Fibroblast of the conjunctiva (primary cell): ENCODE measurements at regions not wholly inside any gene's neighbourhood (a gene's known extent, or its start where the extent isn't known, plus 50 kb on each side); places are given as distances from the start of the nearest gene placed in this dataset.

ENCODE experiments used
- DNase-seq: peaks from one replicate; pipeline ENCODE4 v3.0.0-alpha.2; 2010; ENCODE audit warnings: low read depth

GRCh38 chr4:160848489-160848888 lies 1315.3 kb downstream of the FSTL5 start:
- DNase-seq, result no peak

GRCh38 chr4:160848901-160849760 lies 1314.7 kb downstream of the FSTL5 start:
- no peak for DNase-seq

GRCh38 chr4:160864253-160864652 lies 1299.5 kb downstream of the FSTL5 start:
- DNase-seq, result no peak

DNA sequence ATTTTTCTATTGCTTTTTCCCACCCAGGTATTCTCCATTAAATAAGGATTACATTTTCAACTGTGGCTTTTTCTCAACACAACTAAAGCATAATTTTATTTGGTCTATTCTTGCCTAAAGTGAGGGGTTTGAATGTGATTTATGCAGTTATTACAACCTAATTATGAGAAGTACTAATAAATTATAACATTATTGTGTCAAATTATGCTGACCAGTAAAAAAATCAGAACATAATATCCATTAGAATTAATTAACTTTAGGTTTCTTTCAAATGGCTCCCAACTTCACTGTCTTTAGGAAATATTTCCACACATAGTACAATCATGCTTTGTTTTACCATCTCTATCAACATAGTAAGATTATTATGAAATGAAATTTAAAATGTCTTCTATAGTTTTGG lies 1293.9 kb downstream of the FSTL5 start:
- no peak for DNase-seq

DNA sequence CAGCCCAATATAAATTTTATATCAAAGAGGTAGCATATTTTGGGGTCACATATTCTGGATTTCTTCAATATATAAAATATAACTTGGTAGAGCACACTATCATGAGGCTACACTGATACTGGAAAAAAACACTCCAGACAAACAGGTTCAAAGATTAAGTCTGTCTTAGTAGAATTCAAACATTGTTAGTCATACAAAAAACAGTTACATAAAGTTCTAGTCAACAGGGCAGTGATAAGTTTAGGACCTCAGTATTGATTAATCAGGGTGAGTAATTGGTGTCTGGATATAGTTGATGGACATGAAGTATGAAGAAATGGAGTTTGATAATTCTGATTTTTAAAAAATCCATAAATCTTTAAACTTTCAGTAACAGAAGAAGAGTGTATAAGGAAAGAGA lies 1291.3 kb downstream of the FSTL5 start:
- no peak for DNase-seq

- DNase-seq, result no peak
Measured at GRCh38 chr4:160877087-160877790, 1286.6 kb downstream of the FSTL5 start.

DNA sequence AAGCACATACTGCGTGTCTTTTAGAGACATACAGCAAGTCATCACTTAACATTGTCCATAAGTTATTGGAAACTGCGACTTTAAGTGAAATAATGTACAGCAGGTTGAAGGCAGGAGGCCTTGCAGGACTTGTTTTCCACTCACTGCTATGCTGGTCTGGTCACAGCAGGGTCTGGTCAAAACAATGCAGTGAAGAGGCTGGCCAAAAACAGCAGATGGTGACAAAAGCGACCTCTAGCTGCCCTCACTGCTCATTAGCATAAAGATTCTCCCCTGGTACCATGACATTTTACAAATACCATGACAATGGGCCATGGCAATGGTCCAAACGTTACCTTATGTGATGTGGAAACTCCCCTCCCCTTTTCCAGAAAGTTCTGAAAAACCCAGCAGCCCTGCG lies 1283.6 kb downstream of the FSTL5 start:
- no peak for DNase-seq

DNA sequence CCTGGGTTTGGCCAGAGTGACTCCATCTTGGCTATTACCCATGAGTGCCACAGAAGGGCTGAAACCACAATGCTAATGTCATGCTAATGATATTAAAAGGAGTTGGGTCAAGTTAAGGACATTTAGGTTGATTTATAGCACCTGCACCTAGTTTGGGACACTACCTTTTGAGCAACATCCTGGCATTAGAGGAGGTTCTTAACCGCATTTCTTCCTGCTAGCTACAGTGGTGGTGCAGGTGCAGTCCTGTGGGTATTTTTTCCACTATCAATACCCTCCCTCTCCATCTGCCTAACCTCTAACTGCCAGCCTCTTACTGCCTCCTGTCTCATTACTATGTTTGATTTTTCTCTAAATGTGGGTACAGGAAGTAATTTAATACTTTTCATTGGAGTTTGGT lies 1276.1 kb downstream of the FSTL5 start:
- DNase-seq, result no peak

DNA sequence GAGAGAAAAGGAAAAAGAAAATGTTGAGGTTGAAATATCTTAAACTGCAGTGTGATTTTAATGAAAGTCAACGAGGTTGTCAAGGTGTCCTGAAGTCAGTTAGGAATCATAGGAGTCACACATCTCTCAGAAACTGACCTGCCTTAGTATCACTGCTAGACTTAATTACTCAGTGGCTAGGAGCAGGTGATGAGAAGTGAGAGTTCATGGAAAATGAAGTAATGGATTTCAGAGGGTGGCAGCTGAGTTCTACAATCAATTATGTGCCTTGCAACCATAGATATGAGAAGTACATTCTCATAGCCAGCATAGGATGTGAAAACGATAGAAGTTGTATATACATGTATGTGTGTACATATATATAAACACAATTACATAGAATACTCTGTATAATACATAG lies 1269.7 kb downstream of the FSTL5 start:
- DNase-seq, result no peak

DNA sequence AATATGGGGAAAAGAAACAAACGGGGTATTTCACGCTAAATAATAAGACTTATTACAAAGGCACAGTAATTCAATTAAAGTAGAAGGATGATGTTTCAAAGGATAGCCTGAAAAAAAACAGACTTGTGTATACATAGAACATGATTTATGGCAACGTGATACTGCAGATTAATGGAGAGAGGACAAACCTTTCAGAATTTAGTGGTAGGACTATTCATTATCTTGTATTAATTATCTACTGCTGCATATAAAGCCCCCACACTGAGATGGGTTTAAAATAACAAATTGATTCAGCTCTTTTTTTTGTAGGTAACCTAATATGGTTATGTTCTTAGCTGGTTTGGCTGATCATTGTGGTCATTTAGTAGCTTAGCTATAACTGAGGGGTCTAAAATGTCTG lies 1269.0 kb downstream of the FSTL5 start:
- DNase-seq, result no peak

DNA sequence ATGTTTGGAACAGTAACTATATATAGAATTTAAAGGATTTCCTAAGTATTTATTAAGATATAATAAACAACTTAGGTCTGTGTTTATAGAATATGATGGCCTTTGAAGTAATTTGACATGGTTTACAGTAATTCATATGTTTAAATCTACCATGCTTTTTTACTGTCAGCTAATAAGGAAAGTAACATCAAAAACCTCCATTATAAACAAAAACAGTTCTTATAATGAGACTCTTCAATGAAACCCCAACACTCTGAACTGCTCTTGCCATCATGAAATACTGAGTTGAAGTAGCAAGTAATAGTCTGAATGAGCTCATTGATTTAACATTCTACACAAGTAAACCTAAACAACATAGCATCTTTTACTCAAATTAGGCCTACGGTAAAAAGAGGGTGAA lies 1236.5 kb downstream of the FSTL5 start:
- DNase-seq, result no peak

- no peak for DNase-seq
Measured at GRCh38 chr4:160928482-160928881, 1235.3 kb downstream of the FSTL5 start.

DNA sequence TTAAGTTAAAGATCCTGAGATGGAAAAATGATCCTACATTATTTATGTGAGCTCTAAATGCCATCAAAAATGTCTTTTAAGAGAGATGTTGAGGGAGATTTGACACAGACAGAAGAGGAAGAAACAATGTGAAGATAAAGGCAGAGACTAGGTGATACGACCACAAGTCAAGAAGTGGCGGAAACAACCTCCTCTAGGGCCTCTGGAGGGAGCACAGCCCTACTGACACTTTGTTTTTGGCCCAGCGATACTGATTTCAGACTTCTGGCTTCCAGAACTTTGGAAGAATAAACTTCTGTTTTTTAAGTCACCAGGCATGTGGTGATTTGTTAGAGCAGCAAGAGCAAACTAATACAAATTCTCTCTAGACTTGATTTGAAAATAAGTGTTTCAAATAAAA lies 1216.1 kb downstream of the FSTL5 start:
- DNase-seq, result no peak

DNA sequence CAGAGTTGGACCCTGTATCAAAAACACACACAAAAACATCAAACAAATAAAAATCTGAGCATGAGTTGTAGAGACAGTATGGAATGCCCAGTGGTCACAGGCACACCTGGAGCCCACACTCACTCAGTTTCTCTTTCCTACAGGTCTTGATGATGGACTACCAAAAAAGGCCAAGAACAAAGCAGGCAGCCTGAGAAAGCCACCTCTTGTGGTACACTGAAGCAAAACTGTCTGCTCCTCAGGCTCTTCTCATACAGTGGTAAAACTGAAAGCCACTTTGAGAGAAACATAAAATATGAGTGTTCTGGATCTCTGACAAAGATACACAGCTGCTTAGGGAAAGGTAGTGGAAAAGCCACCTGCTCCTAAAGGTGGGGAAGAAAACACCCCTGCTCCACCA lies 1206.9 kb downstream of the FSTL5 start:
- DNase-seq, result no peak

DNA sequence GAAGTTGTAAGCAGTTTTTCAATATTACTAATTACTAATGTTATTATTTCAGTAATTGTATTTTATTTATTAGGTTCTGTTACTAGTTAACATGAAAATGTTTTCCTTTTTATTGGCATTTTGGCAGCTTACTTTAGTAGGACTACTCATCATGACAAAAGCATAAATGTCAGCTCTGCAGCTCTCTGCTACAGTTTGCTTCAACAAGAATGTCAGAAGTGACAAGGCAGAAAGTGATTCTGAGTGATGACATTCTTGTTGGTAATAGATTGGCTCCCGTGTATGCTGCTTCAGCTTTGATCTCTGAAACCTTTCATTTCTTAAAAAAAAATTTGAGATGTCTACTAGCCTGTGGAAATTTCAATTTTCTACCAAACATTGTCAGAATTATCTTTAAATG lies 1193.9 kb downstream of the FSTL5 start:
- DNase-seq, result no peak

DNA sequence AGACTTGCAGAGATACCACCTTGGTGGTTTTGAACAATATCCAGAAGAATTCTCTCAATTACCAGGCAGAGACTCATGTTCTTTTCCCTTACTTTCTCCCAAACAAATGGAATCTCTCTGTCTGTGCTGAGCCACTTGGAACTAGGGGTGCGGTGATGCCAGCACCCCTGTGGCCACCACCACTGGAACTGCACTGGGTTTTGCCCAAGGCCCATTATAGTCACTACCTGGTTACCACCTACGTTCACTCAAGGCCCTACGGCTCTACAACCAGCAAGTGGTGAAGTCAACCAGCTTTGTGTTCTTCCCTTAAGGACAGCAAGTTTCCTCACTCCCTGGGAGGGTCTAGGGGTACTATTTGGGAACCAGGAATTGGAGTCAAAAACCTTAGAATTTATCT lies 1183.7 kb downstream of the FSTL5 start:
- DNase-seq, result no peak

GRCh38 chr4:160981083-160981482 lies 1182.7 kb downstream of the FSTL5 start:
- no peak for DNase-seq

DNA sequence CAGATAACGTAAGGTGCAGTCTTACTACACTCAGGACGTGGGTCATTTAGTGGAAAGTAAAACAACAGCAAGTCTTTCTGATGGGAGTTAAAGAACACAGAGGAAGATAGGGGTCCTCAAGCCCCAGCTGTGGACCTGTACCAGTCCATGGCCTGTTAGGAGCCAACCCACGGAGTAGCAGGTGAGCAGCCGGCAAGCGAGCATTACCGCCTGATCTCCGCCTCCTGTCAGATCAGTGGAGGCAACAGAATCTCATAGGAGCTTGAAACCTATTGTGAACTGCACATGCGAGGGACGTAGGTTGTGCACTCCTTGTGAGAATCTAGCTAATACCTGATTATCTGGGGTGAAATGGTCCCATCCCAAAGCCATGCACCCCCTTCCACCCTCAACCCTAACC lies 1180.8 kb downstream of the FSTL5 start:
- DNase-seq, result no peak

DNA sequence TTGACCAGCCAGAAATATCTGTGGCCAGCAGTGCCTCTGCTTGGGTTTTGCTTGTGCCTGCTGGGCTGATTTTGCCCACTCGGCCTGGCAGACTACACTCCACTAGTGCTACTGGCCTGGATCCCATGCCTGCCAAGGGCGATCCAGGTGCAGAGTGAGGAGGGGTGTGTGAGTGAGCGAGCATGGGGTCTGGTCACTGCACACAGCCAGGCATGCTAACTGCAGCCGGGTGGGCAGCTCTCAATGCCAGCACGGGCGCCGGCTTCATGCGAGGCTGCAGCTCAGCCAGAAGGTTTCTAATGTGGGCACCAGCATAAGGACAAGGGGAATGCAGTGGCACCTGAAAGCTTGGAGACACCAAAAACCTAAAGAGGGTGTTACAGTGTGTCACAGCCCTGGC lies 1161.4 kb downstream of the FSTL5 start:
- DNase-seq, result no peak

DNA sequence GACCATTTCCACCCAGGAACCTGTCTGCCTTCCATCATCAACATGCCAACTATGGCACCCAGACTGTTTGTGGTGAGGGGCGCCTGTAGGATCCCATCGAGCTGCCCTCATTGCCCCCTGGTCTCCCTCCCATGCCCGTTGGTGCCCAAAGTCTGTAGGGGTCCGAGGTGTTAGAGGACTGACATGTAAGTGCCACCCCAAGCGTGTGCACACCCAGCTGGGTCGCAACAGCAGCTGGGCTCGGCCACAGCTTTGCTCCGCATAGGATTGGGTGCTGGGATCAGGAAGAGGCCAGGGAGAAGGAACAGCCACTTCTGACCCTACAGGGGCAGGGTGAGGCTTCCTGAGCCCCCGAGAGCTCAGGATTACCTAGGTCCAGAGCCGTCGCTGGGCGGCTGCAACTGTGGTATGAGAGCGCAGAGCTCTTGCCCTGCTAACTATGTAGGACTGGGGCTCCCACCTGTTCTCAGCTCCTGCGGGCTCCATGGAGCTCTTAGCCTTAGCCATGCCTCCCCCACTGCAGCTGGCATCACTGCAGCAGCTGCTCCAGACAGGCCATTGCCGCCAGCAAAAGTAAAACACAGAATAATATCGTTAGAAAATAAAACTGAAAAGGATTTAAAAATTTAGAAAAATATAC lies 1160.3 kb downstream of the FSTL5 start:
- no peak for DNase-seq

DNA sequence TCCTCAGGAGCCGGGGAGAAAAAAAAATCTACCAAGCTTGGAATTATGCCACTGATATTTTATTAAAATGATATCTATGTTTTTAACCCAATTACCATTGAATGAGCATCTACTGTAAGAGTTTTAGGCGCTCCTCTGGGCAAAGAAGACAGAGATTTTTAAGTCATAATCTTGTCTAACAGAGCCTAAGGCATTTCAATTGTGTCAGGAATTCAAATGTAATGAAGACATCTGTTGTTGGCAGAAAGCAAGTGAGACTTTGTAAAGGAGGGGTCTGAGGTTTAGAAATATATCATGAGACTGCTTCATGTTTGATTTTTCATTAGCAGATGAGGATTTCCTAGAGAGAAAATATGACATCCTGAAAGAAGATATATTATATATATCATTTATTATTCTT lies 1158.1 kb downstream of the FSTL5 start:
- no peak for DNase-seq

DNA sequence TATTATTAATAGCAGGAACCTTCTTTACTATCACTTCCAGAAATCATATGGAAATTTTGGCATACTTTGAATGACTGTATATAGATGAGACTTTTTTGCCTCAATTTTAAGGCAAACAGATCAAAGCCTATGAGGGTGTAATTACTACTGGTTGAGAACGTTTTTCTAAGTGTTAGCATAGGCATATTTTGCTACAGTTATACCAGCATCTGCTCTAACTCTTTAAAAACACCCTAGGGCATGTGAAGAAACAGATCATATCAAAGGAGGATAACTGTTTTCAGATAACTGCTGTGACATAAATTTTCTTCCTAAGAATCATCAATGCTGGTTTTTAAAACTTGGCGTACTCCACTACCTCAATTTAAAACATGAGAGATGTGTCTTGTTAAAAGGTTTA lies 1155.3 kb downstream of the FSTL5 start:
- DNase-seq, result no peak

DNA sequence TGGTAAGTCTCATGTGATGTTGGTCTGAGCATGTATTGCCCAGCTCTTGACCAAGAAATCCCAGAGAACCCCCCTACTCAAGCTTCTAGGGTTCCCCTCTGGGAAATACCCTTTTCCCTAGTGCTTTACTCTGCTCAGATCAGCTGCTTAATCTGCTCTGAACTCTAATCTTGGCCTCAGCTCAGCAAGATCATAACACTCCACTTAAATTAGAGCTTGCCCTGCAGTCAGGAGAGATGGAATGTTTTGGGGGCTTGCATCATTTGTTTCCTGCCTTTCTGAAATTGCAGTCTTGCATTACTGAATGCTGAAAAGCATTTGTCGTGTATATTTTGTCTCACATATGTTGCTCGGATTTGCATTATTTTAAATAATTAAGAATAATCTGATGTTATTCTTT lies 1153.6 kb downstream of the FSTL5 start:
- DNase-seq, result no peak
